GM10266 (cell line): ENCODE measurements at regions not wholly inside any gene's neighbourhood (a gene's known extent, or its start where the extent isn't known, plus 50 kb on each side); places are given as distances from the start of the nearest gene placed in this dataset.

Experiments
- DNase-seq: peaks from one replicate; pipeline ENCODE4 v3.0.0; 2012; ENCODE audit errors: extremely low spot score
- TF ChIP-seq, protein P1 (sequence below): IDR thresholded peaks from 2 replicates; pipeline ENCODE4 v1.5.1; 2012; ENCODE audit warnings: mild to moderate bottlenecking, low read depth; ENCODE audit not compliant: control insufficient read depth, insufficient read depth; ENCODE audit errors: missing control alignments

GRCh38 chr13:40442231-40442630, 224.2 kb downstream of the FOXO1 start:
- TF ChIP-seq, protein P1, sequence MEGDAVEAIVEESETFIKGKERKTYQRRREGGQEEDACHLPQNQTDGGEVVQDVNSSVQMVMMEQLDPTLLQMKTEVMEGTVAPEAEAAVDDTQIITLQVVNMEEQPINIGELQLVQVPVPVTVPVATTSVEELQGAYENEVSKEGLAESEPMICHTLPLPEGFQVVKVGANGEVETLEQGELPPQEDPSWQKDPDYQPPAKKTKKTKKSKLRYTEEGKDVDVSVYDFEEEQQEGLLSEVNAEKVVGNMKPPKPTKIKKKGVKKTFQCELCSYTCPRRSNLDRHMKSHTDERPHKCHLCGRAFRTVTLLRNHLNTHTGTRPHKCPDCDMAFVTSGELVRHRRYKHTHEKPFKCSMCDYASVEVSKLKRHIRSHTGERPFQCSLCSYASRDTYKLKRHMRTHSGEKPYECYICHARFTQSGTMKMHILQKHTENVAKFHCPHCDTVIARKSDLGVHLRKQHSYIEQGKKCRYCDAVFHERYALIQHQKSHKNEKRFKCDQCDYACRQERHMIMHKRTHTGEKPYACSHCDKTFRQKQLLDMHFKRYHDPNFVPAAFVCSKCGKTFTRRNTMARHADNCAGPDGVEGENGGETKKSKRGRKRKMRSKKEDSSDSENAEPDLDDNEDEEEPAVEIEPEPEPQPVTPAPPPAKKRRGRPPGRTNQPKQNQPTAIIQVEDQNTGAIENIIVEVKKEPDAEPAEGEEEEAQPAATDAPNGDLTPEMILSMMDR, result no peak
- DNase-seq, result no peak

- TF ChIP-seq, protein P1, result no peak
- DNase-seq, result no peak
Observed at GRCh38 chr13:40442826-40443225, 223.6 kb downstream of the FOXO1 start.

- TF ChIP-seq, protein P1, result no peak
- no peak for DNase-seq
Observed at GRCh38 chr13:40444241-40444640, 222.2 kb downstream of the FOXO1 start.

DNA sequence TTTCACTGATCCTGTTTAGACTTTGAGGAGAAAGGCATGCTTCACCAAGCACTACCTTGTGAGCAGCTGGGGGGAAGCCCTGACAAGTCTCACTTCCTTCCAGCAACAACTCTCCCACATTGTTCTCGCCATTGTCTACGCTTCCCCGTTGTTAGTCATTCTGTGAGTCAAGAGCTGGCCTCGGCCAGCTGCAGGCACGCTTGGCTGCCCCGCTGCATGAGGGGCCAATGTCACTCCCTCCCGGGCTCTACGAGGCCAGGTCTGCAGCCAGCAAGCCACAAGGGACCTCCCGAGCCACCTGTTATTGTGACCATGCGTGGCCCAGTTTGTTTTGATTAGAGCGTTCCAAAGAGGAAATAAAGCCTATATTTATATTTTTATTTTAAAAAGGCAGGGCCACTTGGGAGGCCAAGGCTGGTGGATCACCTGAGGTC, 220.9 kb downstream of the FOXO1 start:
- TF ChIP-seq, protein P1, result no peak
- DNase-seq, result peak; percentile 87

- TF ChIP-seq, protein P1, result no peak
- DNase-seq, result no peak
Observed at GRCh38 chr13:40446365-40446764, 220.1 kb downstream of the FOXO1 start.

DNA sequence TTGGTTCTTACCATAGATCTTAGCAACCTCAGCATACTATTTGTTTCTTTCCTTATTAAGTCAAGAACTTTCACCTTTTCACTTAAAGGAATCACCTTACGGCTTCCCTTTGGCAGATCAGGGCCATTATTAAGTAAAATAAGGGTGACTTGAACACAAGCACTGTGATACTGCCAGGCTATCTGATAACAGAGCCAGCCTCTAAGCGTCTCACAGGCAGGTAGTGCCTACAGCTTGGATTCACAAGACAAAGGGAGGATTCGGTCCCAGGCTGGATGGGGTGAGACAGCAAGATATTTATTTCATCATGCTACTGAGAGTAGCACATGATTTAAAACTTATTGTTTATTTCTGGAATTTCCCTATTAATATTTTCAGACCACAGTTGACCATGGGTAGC, 218.6 kb downstream of the FOXO1 start:
- no peak for DNase-seq

DNA sequence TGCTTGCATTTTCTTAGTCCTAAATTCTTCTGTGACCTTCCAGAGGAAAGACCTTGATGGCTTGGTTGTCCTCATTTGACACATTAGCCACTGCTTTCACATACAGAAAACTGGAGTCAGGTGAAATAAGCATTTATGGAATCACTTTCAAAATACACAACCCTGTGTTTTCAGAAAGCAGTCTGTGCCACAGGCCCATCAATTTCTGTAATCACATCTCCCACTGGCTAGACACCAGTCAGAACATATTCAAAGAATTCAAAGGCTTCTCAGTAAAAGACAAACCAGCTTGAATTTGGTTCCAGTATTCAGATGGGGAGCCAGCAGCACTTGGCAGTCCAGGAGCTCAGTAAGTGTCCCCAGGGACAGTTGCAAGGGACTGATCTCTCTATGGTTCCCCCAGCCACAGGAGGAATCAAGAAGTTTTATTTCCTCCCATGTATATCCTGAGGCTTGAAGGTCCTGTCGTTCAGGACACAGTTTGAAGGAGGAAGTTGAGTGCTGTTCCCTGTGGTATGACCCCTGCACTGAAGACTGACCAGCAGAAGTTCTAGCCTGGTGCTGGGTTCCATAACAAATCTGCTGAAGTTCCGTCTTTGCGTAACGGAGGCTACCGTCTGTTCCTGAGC, 214.3 kb downstream of the FOXO1 start:
- TF ChIP-seq, protein P1, result no peak
- DNase-seq, result no peak

More for the DNA sequence above, 218.6 kb downstream of the FOXO1 start:
- TF ChIP-seq, protein P1, result no peak
